PC-9 (cell line): ENCODE measurements at regions not wholly inside any gene's neighbourhood (a gene's known extent, or its start where the extent isn't known, plus 50 kb on each side); places are given as distances from the start of the nearest gene placed in this dataset.
"Not testable (repeated sequence)": the region's sequence is repeated elsewhere in the genome, so short reads cannot be mapped to it uniquely, and the experiment has no call there.

Experiments
- BruUV-seq: library from RNA; stranded (reverse); fragments of 400-500 nt; replicated peaks from 2 replicates; lab custom pipeline; 2021; lab: Mats Ljungman, UMichigan
- CTCF ChIA-PET: fragments of 300-600 bp; sonication (Branson Sonifier 250); formaldehyde crosslinking; loops from one replicate; lab custom pipeline; 2022; ENCODE audit warnings: antibody characterized with exemption; lab: Charles Lee
- POLR2A ChIA-PET: fragments of 300-600 bp; sonication (Branson Sonifier 250); formaldehyde crosslinking; loops from one replicate; lab custom pipeline; 2022; ENCODE audit warnings: antibody characterized with exemption; ENCODE audit not compliant: unreplicated experiment; lab: Charles Lee
- DNase-seq, 2 experiments: peaks; one replicate each; pipeline versions ENCODE4 v3.0.0 to v3.0.0-alpha.2; 2015 to 2022; ENCODE audit warnings: mixed read lengths in 1 of 2
- H2AFZ ChIP-seq: fragments of 200-600 bp; sonication (generic); 2 replicates; pipeline ENCODE4 v1.8.1; 2017; ENCODE audit warnings: antibody characterized with exemption
- H3F3A ChIP-seq: fragments of 200-600 bp; sonication (generic); 2 replicates; pipeline ENCODE4 v1.8.1; 2017; ENCODE audit warnings: antibody characterized with exemption, mild to moderate bottlenecking, low read depth; ENCODE audit not compliant: insufficient read depth
- H3K27ac ChIP-seq: fragments of 200-600 bp; sonication (generic); 2 replicates; pipeline ENCODE4 v1.6.1; 2016; ENCODE audit warnings: mixed run types
- H3K27me3 ChIP-seq: fragments of 200-600 bp; sonication (generic); 2 replicates; pipeline ENCODE4 v1.6.1; 2016; ENCODE audit warnings: low read depth, mixed run types; ENCODE audit not compliant: insufficient read depth
- H3K36me3 ChIP-seq: fragments of 200-600 bp; sonication (generic); 2 replicates; pipeline ENCODE4 v1.6.1; 2016; ENCODE audit warnings: low read depth, mixed run types
- H3K4me1 ChIP-seq: fragments of 200-600 bp; sonication (generic); replicated peaks from 2 replicates; pipeline ENCODE4 v1.6.1; 2016; ENCODE audit warnings: mixed run types; ENCODE audit not compliant: insufficient read depth
- H3K4me2 ChIP-seq: fragments of 200-600 bp; sonication (generic); 2 replicates; pipeline ENCODE4 v1.6.1; 2017; ENCODE audit warnings: mixed run types
- H3K4me3 ChIP-seq: fragments of 200-600 bp; sonication (generic); 2 replicates; pipeline ENCODE4 v1.6.1; 2016; ENCODE audit warnings: mixed run types
- H3K79me2 ChIP-seq: fragments of 200-600 bp; sonication (generic); 2 replicates; pipeline ENCODE4 v1.6.1; 2017; ENCODE audit warnings: low read depth, mixed run types
- H3K9me2 ChIP-seq: fragments of 200-600 bp; sonication (generic); 2 replicates; pipeline ENCODE4 v1.8.1; 2017; ENCODE audit warnings: mild to moderate bottlenecking; ENCODE audit not compliant: insufficient read depth
- H3K9me3 ChIP-seq: fragments of 200-600 bp; sonication (generic); 2 replicates; pipeline ENCODE4 v1.8.1; 2016; ENCODE audit warnings: low read depth; ENCODE audit not compliant: insufficient read depth
- H4K20me1 ChIP-seq: fragments of 200-600 bp; sonication (generic); 2 replicates; pipeline ENCODE4 v1.8.1; 2017; ENCODE audit not compliant: insufficient read depth
- EZH2 ChIP-seq: fragments of 200-600 bp; sonication (generic); IDR thresholded peaks from 2 replicates; pipeline ENCODE4 v1.8.0; 2017; ENCODE audit warnings: antibody characterized with exemption, low read depth
- intact Hi-C: fragments of 100-400 bp; cut with micrococcal nuclease; formaldehyde crosslinking; loops from one replicate; pipeline ENCODE4 v1.10.0; 2022; ENCODE audit not compliant: unreplicated experiment
- TF ChIP-seq, protein P1 (sequence below): fragments of 200-600 bp; sonication (generic); conservative IDR thresholded peaks from 2 replicates; pipeline ENCODE4 v1.6.1; 2017; ENCODE audit warnings: mixed run types, antibody characterized with exemption, mild to moderate bottlenecking, moderate library complexity

GRCh38 chr5:124986170-124986569, 239.7 kb upstream of the ZNF608 start:
- ChIA-PET POLR2A (no interaction called here), CTCF (no interaction called here)
- Histone ChIP-seq H3F3A (peaks cover 18% of the 10 kb centered on the region), H3K9me2 (no peaks in the 10 kb centered on the region), H3K4me3 (no peak overlapping the region), H3K9me3 (peaks cover 4% of the 10 kb centered on the region; the same call in 1 of the 2 replicates), H3K27me3 (no peaks in the 10 kb centered on the region), H3K36me3 (no peaks in the 10 kb centered on the region), H3K27ac (peak overlapping the region; percentile 44; the same call in 1 of the 2 replicates), H3K79me2 (no peaks in the 10 kb centered on the region), H3K4me2 (0 out of 2 replicates have a peak overlapping the region, but pooled peaks have one; percentile 9), H4K20me1 (no peaks in the 10 kb centered on the region), H2AFZ (no peak overlapping the region), H3K4me1 (peaks cover 14% of the 10 kb centered on the region)
- TF ChIP-seq, protein P1, sequence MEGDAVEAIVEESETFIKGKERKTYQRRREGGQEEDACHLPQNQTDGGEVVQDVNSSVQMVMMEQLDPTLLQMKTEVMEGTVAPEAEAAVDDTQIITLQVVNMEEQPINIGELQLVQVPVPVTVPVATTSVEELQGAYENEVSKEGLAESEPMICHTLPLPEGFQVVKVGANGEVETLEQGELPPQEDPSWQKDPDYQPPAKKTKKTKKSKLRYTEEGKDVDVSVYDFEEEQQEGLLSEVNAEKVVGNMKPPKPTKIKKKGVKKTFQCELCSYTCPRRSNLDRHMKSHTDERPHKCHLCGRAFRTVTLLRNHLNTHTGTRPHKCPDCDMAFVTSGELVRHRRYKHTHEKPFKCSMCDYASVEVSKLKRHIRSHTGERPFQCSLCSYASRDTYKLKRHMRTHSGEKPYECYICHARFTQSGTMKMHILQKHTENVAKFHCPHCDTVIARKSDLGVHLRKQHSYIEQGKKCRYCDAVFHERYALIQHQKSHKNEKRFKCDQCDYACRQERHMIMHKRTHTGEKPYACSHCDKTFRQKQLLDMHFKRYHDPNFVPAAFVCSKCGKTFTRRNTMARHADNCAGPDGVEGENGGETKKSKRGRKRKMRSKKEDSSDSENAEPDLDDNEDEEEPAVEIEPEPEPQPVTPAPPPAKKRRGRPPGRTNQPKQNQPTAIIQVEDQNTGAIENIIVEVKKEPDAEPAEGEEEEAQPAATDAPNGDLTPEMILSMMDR, result no peak
- TF ChIP-seq EZH2, result no peak
- intact Hi-C loops, result no loop called here
- no peak for DNase-seq
- BruUV-seq, result no TSS peak

GRCh38 chr5:124986667-124987066, 240.2 kb upstream of the ZNF608 start:
- no peaks in the 10 kb centered on the region for H3K27me3 ChIP-seq
- H3K36me3 ChIP-seq, result no peaks in the 10 kb centered on the region
- TF ChIP-seq EZH2, result no peak
- TF ChIP-seq, protein P1, result no peak
- peaks cover 14% of the 10 kb centered on the region for H3K4me1 ChIP-seq
- no peak overlapping the region for H3K4me3 ChIP-seq
- peaks cover 18% of the 10 kb centered on the region for H3F3A ChIP-seq
- no peaks in the 10 kb centered on the region for H3K79me2 ChIP-seq
- no TSS peak for BruUV-seq
- peak in 1 of 2 experiments; percentile 88 for DNase-seq
- peaks cover 4% of the 10 kb centered on the region; the same call in 1 of the 2 replicates for H3K9me3 ChIP-seq
- peak overlapping the region; percentile 44 for H3K27ac ChIP-seq
- no peaks in the 10 kb centered on the region for H4K20me1 ChIP-seq
- peak overlapping the region; percentile 9 for H3K4me2 ChIP-seq
- no peaks in the 10 kb centered on the region for H3K9me2 ChIP-seq
- POLR2A ChIA-PET, result no interaction called here
- intact Hi-C loops, result no loop called here
- CTCF ChIA-PET, result no interaction called here
- H2AFZ ChIP-seq, result no peak overlapping the region

DNA sequence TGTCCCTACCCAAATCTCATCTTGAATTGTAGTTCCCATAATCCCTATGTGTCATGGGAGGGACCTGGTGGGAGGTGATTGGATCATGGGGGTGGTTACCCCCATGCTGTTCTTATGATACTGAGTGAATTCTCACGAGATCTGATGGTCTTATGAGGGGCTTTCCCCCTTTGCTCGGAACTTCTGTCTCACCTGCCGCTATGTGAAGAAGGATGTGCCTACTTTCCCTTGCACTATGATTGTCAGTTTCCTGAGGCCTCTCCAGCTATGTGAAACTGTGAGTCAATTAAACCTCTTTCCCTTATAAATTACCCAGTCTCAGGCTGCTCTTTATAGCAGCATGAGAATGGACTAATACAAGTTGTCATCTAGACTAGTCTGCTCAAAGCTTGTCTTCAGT, 241.3 kb upstream of the ZNF608 start:
- POLR2A ChIA-PET, intact Hi-C loops: not testable (repeated sequence)
- H3K4me1 ChIP-seq, result peaks cover 14% of the 10 kb centered on the region

GRCh38 chr5:124990723-124991122, 244.3 kb upstream of the ZNF608 start:
- H3K27me3 ChIP-seq, result no peaks in the 10 kb centered on the region
- H3K36me3 ChIP-seq, result no peaks in the 10 kb centered on the region
- H3K4me2 ChIP-seq, result no peak overlapping the region
- BruUV-seq, result no TSS peak
- no peak overlapping the region for H3K27ac ChIP-seq
- no peaks in the 10 kb centered on the region for H3K79me2 ChIP-seq
- POLR2A ChIA-PET, result no interaction called here
- DNase-seq, result no peak
- CTCF ChIA-PET, result no interaction called here
- no peak overlapping the region for H3K4me3 ChIP-seq
- peaks cover 4% of the 10 kb centered on the region; the same call in 1 of the 2 replicates for H3K9me3 ChIP-seq
- intact Hi-C loops, result no loop called here
- H3F3A ChIP-seq, result peaks cover 18% of the 10 kb centered on the region
- H3K9me2 ChIP-seq, result no peaks in the 10 kb centered on the region
- no peak for TF ChIP-seq EZH2
- TF ChIP-seq, protein P1, result no peak
- H2AFZ ChIP-seq, result no peak overlapping the region
- H4K20me1 ChIP-seq, result no peaks in the 10 kb centered on the region
- peaks cover 14% of the 10 kb centered on the region for H3K4me1 ChIP-seq

More for the DNA sequence above, 241.3 kb upstream of the ZNF608 start:
- BruUV-seq, H3K4me2 ChIP-seq, H3K4me3 ChIP-seq, H3K9me3 ChIP-seq, H3K27ac ChIP-seq, H3K79me2 ChIP-seq, H3K27me3 ChIP-seq, DNase-seq, CTCF ChIA-PET, H3K36me3 ChIP-seq, H4K20me1 ChIP-seq, H2AFZ ChIP-seq, H3K9me2 ChIP-seq: not testable (repeated sequence)
- peaks cover 18% of the 10 kb centered on the region for H3F3A ChIP-seq
